ENCODE measurements at regions not wholly inside any gene's neighbourhood (a gene's known extent, or its start where the extent isn't known, plus 50 kb on each side); places are given as distances from the start of the nearest gene placed in this dataset.

GRCh38 chr4:144384408-144384807 lies 243.9 kb upstream of the GYPA start (continued):
- TF ChIP-seq CHD7 (IDR thresholded peaks at IDR 0.05; ENCODE audit: insufficient replicate concordance, low read length) = no peak
- TF ChIP-seq RFX5 (IDR thresholded peaks at IDR 0.05; ENCODE audit: borderline replicate concordance, low read depth, low read length) = no peak
- no peak for TF ChIP-seq SP2 (IDR thresholded peaks at IDR 0.05; ENCODE audit: low read length)
- TF ChIP-seq ATF2 (IDR thresholded peaks at IDR 0.05; ENCODE audit: low read length) = no peak
- no peak for TF ChIP-seq SRF (IDR thresholded peaks at IDR 0.05; ENCODE audit: low read depth, low read length)
- no peak for TF ChIP-seq SUZ12 (IDR thresholded peaks at IDR 0.05; ENCODE audit: low read length)
- no peak for TF ChIP-seq BRCA1 (IDR thresholded peaks at IDR 0.05; ENCODE audit: low read depth, low read length)
- no peak for TF ChIP-seq ASH2L (IDR thresholded peaks at IDR 0.05; ENCODE audit: low read length)
- TF ChIP-seq YY1 (IDR thresholded peaks at IDR 0.05; ENCODE audit: low read depth, low read length) = no peak
- no peak for TF ChIP-seq EZH2 (IDR thresholded peaks at IDR 0.05; ENCODE audit: low read depth, low read length, severe bottlenecking)
- no peak for TF ChIP-seq KDM5A (IDR thresholded peaks at IDR 0.05; ENCODE audit: low read length)

Measured in H1 (cell line).